ACHN (cell line): ENCODE measurements at regions not wholly inside any gene's neighbourhood (a gene's known extent, or its start where the extent isn't known, plus 50 kb on each side); places are given as distances from the start of the nearest gene placed in this dataset.

Source experiments
- DNase-seq: peaks from one replicate; pipeline ENCODE4 v3.0.0-alpha.2; 2015
- in situ Hi-C: cut with HindIII; loops from 2 replicates; pipeline ENCODE4 v1.10.0; 2017; ENCODE audit warnings: low sequenced_read_pairs, low pct_ligation_motif_present, low pct_unique_long_range_greater_than_20kb

- DNase-seq = no peak
- in situ Hi-C loops = no loop called here
Observed at GRCh38 chr2:598058-598802, 79.0 kb downstream of the TMEM18 start.

- in situ Hi-C loops = no loop called here
- DNase-seq = no peak
Observed at GRCh38 chr2:595831-596592, 81.2 kb downstream of the TMEM18 start.

DNA sequence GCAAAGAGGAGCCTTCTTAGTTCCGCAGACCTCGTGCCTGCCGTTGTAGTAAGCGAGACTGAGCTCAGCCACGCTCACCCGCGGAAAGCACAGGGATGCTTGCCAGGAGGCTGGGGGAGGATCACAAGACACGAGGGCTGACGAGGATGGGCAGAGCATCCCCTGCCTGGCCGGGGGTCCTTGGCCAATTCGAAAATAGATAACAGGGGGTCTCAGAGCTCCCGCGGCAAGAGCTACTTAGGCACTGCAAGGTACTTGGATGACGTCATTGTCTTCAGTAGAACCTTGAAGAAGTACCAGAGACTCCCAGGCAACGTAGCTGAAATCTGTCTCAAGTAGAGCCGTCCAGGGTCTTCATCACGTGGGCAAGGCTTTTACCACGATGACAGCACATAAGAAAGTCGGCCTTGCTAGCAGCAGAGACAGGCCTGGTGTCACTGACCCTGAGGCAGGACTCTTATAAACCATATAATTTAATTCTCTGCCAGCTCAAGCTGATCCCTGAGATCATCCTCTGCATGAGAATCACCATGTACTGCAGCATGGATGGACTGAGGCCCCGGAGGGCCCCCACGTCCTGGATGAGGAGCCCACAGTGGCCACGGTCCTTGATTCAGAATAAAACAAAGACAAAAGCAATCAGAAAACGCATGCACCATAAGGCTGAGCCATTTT lies 81.9 kb downstream of the TMEM18 start:
- in situ Hi-C loops = no loop called here
- no peak for DNase-seq

DNA sequence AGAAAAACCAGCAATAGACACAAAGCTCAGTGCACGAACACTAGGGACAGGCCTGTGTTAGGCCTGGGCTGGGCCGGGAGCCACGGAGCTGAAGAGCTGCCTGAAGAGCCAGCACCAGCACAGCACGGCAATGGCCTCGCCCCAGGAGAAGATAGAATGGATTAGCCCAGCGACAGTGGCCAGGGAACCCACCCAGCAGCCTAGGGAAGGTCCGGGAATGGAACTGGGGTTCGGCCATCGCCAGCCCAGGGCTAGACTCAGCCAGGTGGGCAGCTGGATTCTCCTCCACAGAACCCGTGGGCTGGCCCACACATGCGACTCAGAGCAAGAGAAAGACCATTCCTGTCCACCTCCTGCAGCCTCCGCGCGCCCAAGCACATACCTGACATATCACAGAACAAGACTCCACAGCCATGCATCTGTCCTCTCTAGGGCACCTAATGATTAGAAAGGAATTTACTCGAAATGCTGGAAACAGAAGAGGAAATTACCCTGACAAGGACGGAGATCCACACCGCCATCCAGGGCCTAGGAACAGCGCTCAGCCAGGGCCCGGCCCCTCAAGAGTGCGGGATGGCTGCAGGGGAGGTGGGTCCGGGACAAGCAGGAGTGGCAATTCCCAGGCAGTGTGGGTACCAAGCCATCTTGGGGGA lies 82.8 kb downstream of the TMEM18 start:
- in situ Hi-C loops = no loop called here
- no peak for DNase-seq

GRCh38 chr2:593356-594026 lies 83.7 kb downstream of the TMEM18 start:
- in situ Hi-C loops = no loop called here

DNA sequence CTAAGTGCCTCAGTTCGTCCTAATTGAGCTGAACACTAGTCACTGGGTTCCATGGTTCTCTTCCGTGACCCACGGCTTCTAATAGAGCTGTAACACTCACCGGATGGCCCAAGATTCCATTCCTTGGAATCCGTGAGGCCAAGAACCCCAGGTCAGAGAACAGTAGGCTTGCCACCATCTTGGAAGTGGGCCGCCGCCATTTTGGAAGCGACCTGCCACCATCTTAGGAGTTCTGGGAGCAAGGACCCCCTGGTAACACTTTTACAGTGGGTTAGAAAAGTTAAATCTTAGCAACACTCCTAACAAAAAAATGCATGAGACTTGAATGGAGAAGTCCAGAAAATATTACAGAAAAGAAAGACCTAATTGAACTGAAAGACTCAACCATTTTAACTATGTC lies 84.5 kb downstream of the TMEM18 start:
- DNase-seq = no peak
- in situ Hi-C loops = no loop called here

More at GRCh38 chr2:593356-594026, 83.7 kb downstream of the TMEM18 start:
- DNase-seq = no peak

- DNase-seq = no peak
- in situ Hi-C loops = no loop called here
Observed at GRCh38 chr2:590214-591175, 86.7 kb downstream of the TMEM18 start.

- in situ Hi-C loops = no loop called here
Observed at GRCh38 chr2:589281-590130, 87.7 kb downstream of the TMEM18 start.

DNA sequence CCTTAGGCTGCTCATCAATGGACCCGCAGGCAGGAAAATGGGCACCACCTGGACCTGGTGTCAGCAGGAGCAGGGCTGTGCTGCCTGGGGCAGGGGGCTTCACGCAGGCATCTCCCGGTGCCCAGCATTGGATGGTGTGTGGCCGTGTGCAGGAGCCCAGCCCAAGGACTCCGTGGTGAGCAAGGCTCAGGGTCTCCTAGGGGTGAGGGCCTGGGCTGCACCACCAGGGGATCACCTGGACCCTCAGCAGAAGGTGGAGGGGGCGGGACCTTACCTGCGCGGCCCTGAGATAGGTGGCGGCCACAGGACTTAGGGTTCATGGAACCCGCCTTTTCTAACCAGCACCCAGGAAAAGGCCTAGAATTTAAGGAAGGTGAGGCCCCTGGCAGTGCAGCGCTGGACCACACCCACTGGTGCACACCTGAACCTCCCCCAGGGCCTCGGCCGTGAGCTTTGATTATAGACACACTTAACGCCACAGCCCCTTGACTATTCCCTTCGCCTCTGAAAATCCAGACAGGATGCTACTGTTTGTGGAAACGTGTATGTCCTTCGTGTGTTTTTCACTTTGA lies 89.0 kb downstream of the TMEM18 start:
- in situ Hi-C loops = no loop called here
- DNase-seq = no peak

More at GRCh38 chr2:589281-590130, 87.7 kb downstream of the TMEM18 start:
- no peak for DNase-seq

DNA sequence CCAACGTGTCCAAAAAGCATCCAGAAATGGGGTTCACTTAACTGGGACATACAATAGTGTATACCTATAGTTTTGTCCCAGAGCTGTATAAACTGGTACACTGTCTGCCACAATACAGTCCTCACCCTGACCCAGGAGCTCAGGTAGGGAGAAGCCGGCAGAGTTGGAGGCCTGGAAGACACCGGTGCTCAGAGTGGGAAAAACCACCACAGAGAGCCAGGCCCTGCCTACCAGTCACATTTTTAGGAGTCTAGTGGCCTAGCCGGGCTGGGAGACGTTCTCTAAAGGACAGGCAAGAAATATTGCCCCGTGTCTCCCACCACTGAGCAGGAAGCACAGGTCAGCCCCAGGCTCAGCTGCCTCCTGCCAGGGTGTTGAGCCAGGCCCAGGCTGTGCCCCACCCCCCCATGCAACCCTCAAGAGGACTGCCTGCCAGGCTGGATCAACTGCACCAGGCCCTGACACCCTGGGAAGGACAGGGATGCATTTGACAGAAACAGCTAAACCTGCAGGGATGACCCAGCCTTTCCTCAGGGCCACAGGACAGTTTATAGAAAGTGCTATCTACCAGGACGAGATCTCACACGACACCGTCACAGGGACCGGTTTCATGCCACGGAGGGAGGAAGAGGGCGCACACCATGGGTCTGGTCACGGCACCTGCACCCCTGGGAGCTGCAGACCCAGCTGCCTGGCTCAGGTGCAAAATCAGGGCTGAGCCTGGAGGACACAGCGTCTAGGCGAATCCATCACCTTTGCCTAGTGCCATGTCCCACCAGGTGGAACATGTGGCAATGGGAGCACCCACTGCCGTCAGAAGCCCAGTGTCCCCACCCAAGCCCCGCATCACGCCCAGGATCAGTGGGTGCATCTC lies 89.9 kb downstream of the TMEM18 start:
- in situ Hi-C loops = no loop called here
- no peak for DNase-seq

- in situ Hi-C loops = no loop called here
Observed at GRCh38 chr2:586641-587076, 90.5 kb downstream of the TMEM18 start.

DNA sequence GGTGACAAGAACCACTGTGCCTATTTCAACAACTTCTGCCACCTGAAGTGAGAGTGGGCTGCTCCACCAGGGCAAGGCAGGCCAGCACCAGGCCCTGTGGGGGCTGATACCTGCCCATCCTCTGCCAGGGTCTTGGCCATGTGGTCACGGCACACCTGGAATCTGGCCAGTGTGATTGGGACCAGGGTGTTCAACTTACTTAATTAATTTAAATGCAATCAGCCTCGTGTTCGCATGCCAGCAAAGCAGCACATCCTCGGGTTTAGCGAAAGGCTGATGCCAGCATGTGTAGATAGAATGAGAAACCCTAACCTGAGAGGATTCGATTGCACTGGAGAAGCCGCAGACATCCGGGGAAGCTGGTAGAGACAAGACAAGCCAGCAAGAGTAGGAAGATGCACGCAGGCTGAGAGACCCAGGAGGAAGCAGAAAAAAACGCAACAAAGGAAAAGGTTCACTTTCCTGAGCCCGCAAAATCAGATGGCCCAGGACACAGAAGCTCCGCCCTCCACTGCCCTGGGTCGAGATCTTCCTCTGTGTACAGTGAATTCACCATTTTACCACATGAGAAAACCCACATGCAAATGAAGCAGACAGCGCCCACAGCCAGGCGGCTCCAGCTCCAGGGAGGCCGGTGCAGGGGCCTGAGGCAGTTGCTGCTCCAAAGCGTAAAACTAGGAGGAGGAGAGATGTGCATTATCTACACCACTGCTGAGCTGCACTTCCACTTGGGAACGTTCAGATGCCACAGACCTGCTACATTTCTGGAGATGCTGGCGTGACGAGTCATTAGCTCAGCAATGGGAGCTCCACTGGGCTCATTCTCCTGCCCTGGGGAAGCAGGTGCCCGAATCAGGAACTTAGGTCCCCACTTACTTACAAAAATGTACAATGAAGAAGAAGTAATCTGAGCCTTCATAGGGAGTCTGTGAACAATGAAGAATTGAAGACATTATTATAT lies 92.1 kb downstream of the TMEM18 start:
- in situ Hi-C loops = no loop called here
- no peak for DNase-seq

More at GRCh38 chr2:586641-587076, 90.5 kb downstream of the TMEM18 start:
- DNase-seq = no peak

- in situ Hi-C loops = no loop called here
Observed at GRCh38 chr2:583666-584065, 93.5 kb downstream of the TMEM18 start.

GRCh38 chr2:582792-583528 lies 94.2 kb downstream of the TMEM18 start:
- no peak for DNase-seq
- in situ Hi-C loops = no loop called here

More at GRCh38 chr2:583666-584065, 93.5 kb downstream of the TMEM18 start:
- DNase-seq = no peak
